GM19468 (cell line): ENCODE measurements at regions not wholly inside any gene's neighbourhood (a gene's known extent, or its start where the extent isn't known, plus 50 kb on each side); places are given as distances from the start of the nearest gene placed in this dataset.
"Not testable (repeated sequence)": the region's sequence is repeated elsewhere in the genome, so short reads cannot be mapped to it uniquely, and the experiment has no call there.

Experiments used
- ATAC-seq: cut with Tn5 transposase; IDR thresholded peaks from one replicate; pipeline ENCODE4 v1.9.1; 2021; ENCODE audit warnings: mild to moderate bottlenecking, moderate library complexity, moderate number of reproducible peaks; ENCODE audit not compliant: unreplicated experiment; ENCODE audit errors: extremely low read depth

DNA sequence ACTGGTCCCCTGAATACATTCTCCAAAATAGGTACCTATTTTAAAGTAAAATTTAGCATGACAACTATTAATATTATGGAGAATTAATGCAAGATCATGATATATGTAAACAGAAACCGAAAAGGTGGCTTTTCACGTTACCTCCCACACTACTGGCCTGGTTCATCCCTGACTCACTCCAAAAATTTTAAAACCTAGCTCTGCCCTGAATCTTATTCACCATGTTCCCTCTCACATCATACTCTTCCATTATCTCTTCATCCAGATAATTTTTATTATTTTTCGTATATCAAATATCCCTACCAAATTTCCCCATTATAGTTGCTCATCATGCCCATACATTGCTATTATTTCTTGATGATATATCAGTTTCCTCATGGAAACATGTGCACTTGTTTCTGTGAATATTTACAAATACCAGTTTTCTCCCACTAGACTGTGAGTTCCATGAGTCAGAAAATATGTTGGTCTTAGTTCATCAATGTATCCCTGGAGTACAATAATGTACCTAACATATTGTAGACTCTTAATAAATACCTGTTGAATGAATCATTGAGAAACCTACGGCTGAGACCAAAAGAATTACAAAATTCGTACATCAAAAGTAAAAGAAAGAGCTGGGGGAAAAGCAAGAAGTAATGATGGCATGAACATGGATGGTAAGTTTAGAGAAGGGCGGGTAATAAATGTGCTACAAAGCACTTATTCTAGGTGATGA is 360.1 kb upstream of the CHAC2 start:
- no peak for ATAC-seq

DNA sequence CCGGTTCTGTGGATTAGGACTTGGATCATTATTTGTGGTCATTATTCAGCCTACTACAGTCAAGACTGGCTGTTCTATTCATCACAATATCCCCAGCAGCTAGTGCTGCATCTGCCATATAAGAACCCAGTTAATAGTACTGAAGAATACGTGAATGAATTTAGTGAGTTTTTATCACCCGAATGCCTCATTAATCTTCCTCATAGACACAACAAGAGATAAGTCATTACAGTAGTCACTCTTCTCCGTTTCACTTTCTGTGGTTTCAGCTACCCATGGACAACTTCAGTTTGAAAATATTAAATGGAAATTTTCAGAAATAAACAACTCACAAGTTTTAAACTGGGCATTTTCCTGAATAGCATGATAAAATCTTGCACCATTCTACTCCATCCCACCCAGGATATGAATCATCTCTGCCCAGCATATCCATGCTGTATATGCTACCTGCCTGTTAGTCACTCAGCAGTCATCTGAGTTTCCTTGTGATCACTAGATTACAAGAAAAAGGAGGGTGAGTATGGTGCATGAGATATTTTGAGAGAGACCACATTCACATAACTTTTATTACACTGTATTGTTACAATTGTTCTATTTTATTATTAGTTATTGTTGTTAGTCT is 363.7 kb upstream of the CHAC2 start:
- no peak for ATAC-seq

DNA sequence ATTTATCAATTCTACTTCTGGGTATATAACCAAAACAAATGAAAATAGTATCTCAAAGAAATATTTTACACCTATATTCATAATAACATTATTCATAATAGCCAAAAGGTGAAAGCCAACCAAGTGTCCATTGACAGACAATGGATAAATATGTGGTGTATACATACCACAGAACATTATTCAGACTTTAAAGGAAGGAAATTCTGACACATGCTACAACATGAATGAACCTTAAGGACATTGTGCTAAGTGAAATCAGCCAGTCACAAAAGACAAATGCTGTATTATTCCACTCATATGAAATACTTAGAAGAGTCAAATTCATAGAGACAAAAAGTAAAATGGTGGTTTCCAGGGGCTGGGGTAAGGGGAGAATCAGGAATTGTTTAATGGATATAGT is 370.5 kb upstream of the CHAC2 start:
- ATAC-seq, result no peak

DNA sequence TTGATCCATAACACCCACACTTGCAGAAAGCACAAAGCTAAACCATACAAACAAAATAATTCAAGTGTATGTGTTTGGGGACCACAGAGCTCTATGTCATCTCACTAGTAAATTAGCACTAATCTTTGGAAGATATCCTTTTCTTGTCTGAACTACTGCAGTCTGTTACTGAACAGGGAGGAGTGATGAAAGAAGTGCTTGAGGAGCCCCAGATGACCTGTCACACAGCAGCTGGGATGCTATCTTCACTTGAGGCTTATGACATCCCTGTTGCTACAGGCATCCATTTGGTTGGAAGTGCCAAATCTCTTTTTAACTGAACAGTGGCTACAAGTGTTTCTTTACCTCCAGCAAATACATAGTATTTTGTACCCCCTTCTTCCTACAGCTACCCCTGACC is 386.3 kb upstream of the CHAC2 start:
- ATAC-seq, result no peak

DNA sequence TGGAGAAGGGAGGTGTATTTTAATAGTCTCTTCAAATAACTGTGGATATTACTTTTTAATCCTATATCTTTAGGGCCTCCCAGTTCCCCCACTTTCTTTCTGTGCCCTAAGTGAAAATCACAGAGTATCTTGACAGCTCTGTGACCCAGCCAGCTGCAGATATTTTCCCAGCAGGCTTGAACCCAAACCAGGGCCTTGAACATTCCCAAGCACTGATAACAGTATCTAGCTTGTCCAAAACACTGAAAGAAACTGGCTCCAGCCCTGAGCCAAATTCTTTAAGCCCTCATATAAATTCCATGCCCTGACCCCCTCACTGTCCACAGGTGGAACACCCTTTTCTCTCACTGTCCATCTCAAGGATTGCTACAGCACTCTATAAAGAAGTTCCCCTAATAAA is 388.1 kb upstream of the CHAC2 start:
- ATAC-seq, result no peak

DNA sequence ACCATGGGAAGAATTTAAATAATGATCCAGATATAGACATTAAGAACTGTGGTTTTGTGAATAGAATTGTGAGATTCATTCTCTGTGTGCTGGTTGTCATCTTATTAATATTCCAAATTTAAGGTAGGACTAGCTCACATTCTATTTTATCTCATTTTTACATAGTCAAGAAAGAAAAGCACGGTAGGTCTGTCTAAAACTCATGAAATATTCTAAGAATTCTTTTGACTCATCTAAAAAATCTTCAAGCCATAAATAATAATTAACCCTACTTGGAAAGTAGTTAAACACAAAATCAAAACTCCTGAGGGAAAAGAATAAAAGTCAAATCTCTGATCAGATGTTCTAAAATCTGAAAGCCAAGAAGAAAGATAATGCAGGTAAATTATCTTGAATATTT is 388.8 kb upstream of the CHAC2 start:
- no peak for ATAC-seq

- no peak for ATAC-seq
These were observed 394.5 kb upstream of the CHAC2 start for GRCh38 chr2:53373126-53373525.

GRCh38 chr2:53366543-53366942 is 401.1 kb upstream of the CHAC2 start:
- ATAC-seq, result no peak

GRCh38 chr2:53362934-53363333 is 404.7 kb upstream of the CHAC2 start:
- no peak for ATAC-seq

GRCh38 chr2:53356291-53356905 is 411.2 kb upstream of the CHAC2 start:
- ATAC-seq, result no peak

DNA sequence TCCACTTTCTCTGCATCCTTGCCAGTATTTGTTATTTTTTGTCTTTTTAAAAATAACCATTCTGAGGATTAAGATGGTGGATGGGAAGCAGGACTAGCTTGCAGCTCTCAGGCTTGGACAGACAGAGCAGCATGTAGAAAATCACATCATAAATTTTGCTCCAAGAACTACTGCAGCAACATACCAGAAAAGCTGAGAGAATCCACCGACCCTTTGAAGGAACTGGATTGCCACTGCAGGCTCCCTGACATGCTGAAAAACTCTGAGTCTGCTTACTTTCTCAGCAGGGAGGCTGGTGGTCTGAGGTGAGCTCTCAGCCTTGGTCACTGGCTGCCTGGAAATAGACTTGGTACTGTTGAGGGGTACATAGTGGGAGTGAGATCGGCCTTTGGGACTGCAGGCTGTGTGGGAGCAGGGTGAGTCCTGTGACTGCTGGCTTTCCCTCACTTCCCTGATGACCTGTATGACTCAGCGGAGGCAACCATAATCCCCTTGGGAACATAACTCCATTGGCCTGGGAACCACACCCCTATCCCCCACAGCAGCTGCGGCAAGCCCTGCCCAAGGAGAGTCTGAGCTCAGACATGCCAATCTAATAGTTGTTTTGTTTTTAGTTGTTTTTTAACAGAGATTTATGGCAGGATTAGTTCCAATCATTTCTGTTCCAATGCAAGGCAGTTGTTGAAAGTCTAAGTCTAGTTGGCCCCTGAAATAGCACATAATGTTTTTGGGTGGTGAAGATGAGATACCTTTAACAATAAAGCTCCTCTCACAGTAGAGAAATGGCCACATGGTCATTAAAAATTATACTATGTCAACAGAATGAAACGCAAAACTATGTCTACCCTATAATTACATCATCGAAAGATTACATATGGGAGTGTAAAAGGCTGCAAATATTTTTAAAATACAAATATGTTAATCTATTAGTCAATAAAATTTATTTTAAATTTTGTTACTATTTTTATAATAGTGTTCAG is 414.2 kb upstream of the CHAC2 start:
- no peak for ATAC-seq

GRCh38 chr2:53347269-53347668 is 420.3 kb upstream of the CHAC2 start:
- no peak for ATAC-seq

DNA sequence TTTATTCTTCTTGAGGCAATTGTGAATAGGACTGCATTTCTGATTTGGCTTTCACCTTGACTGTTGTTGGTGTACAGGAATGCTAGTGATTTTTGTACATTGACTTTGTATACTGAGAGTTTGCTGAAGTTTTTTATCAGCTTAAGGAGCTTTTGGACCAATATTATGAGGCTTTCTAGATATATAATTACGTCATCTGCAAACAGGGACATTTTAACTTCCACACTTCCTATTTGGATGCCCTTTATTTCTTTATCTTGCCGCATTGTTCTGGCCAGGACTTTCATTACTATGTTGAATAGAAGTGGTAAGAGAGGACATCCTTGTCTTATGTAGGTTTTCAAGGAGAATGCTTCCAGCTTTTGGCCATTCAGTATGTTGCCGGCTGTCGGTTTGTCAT is 425.4 kb upstream of the CHAC2 start:
- no peak for ATAC-seq

GRCh38 chr2:53334610-53335009 is 433.0 kb upstream of the CHAC2 start:
- no peak for ATAC-seq

- no peak for ATAC-seq
These were observed 435.9 kb upstream of the CHAC2 start for GRCh38 chr2:53331667-53332066.

- no peak for ATAC-seq
These were observed 449.7 kb upstream of the CHAC2 start for GRCh38 chr2:53317861-53318260.

GRCh38 chr2:53315149-53315548 is 452.5 kb upstream of the CHAC2 start:
- no peak for ATAC-seq

DNA sequence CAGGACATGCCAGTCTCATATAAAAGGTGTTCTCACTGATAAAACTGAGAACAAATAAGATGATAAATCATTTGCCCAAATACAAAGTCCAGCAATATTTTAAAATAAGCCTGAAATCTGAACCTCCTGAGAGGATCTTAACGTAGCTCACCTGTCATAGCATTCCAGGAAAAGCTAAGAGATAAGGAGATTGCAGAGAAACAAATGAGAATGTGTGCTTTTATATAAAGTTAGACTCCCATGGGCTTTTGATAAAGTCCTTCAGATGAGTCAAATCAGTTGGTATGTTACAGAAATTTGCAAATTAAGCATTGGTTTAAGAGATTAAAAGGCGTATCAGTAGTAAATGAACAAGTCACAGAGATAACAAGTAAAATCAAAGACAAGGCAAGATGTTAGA is 452.9 kb upstream of the CHAC2 start:
- no peak for ATAC-seq

DNA sequence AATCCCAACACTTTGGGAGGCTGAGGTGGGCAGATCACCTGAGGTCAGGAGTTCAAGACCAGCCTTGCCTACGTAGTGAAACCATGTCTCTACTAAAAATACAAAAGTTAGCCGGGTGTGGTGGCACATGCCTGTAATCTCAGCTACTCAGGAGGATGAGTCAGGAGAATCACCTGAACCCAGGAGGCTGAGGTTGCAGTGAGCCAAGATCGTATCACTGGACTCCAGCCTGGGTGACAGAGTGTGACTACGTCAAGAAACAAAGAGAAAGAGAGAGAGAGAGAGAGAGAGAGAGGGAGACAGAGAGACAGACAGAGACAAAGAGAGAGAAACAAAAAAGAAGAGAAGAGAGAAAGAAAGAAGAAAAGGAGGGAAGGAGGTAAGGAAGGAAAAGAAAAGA is 454.0 kb upstream of the CHAC2 start:
- ATAC-seq, result not testable (repeated sequence)

- ATAC-seq, result no peak
These were observed 454.9 kb upstream of the CHAC2 start for GRCh38 chr2:53312721-53313120.

DNA sequence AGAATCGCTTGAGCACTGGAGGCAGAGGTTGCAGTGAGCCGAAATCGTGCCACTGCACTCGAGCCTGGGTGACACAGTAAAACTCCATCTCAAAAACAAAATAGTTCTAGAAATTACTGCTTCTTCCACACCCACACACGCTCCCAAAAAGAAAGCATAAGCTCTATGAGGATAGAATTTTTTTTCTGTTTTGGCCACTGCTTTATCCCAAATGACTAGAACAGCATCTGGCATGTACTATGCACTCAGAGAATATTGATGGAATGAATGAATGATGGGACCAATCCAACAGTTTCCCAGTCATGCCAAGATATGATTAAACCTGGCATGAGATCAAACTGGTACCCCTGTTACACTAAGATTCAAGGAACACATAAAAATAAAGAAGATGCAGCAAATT is 455.4 kb upstream of the CHAC2 start:
- ATAC-seq, result no peak
